ENCODE measurements at regions not wholly inside any gene's neighbourhood (a gene's known extent, or its start where the extent isn't known, plus 50 kb on each side); places are given as distances from the start of the nearest gene placed in this dataset.
A peak's percentile ranks its signal among the peaks of the same experiment; 100 is the strongest.

GRCh38 chr10:21172542-21172929 is 275.4 kb upstream of the NEBL start:
- peak overlapping the region; percentile 71 for H3K4me3 ChIP-seq (ENCODE audit: low read length)
- H3K27ac ChIP-seq (ENCODE audit: low read length): no peak overlapping the region
- 0 out of 2 replicates have a peak overlapping the region, but pooled peaks have one; percentile 7 for H3K9ac ChIP-seq (ENCODE audit: low read depth, low read length)
- peaks cover 47% of the 10 kb centered on the region for H3K27me3 ChIP-seq (ENCODE audit: insufficient read depth, low read length)
- H3K9me3 ChIP-seq (ENCODE audit: insufficient read depth, low read depth, low read length): no peaks in the 10 kb centered on the region
- peaks cover 18% of the 10 kb centered on the region; the same call in 1 of the 2 replicates for H3K4me1 ChIP-seq (ENCODE audit: insufficient read depth, low read length)
- no peaks in the 10 kb centered on the region for H3K36me3 ChIP-seq (ENCODE audit: insufficient read depth, low read depth, low read length)

- Histone ChIP-seq H3K36me3 (ENCODE audit: insufficient read depth, low read depth, low read length) (no peaks in the 10 kb centered on the region), H3K9ac (ENCODE audit: low read depth, low read length) (no peak overlapping the region), H3K4me3 (ENCODE audit: low read length) (0 out of 2 replicates have a peak overlapping the region, but pooled peaks have one; percentile 71), H3K9me3 (ENCODE audit: insufficient read depth, low read depth, low read length) (no peaks in the 10 kb centered on the region), H3K27ac (ENCODE audit: low read length) (no peak overlapping the region), H3K4me1 (ENCODE audit: insufficient read depth, low read length) (peaks cover 18% of the 10 kb centered on the region; the same call in 1 of the 2 replicates), H3K27me3 (ENCODE audit: insufficient read depth, low read length) (peaks cover 47% of the 10 kb centered on the region)
Measured at GRCh38 chr10:21171936-21172541, 274.9 kb upstream of the NEBL start.

GRCh38 chr10:21171197-21171935 is 274.3 kb upstream of the NEBL start:
- Histone ChIP-seq H3K36me3 (ENCODE audit: insufficient read depth, low read depth, low read length) (no peaks in the 10 kb centered on the region), H3K27me3 (ENCODE audit: insufficient read depth, low read length) (peaks cover 42% of the 10 kb centered on the region), H3K4me1 (ENCODE audit: insufficient read depth, low read length) (peaks cover 18% of the 10 kb centered on the region; the same call in 1 of the 2 replicates), H3K4me3 (ENCODE audit: low read length) (no peak overlapping the region), H3K27ac (ENCODE audit: low read length) (no peak overlapping the region), H3K9me3 (ENCODE audit: insufficient read depth, low read depth, low read length) (no peaks in the 10 kb centered on the region), H3K9ac (ENCODE audit: low read depth, low read length) (no peak overlapping the region)

GRCh38 chr10:21170216-21170615 is 273.1 kb upstream of the NEBL start:
- H3K27ac ChIP-seq (ENCODE audit: low read length): no peak overlapping the region
- no peak overlapping the region for H3K4me3 ChIP-seq (ENCODE audit: low read length)
- H3K27me3 ChIP-seq (ENCODE audit: insufficient read depth, low read length): peaks cover 30% of the 10 kb centered on the region
- H3K4me1 ChIP-seq (ENCODE audit: insufficient read depth, low read length): peaks cover 13% of the 10 kb centered on the region; the same call in 1 of the 2 replicates
- H3K36me3 ChIP-seq (ENCODE audit: insufficient read depth, low read depth, low read length): no peaks in the 10 kb centered on the region
- no peaks in the 10 kb centered on the region for H3K9me3 ChIP-seq (ENCODE audit: insufficient read depth, low read depth, low read length)
- H3K9ac ChIP-seq (ENCODE audit: low read depth, low read length): no peak overlapping the region

GRCh38 chr10:21169271-21169670 is 272.2 kb upstream of the NEBL start:
- Histone ChIP-seq H3K9ac (ENCODE audit: low read depth, low read length) (no peak overlapping the region), H3K36me3 (ENCODE audit: insufficient read depth, low read depth, low read length) (no peaks in the 10 kb centered on the region)

GRCh38 chr10:21167288-21168010 is 270.3 kb upstream of the NEBL start:
- H3K27me3 ChIP-seq (ENCODE audit: insufficient read depth, low read length): peaks cover 8% of the 10 kb centered on the region
- no peaks in the 10 kb centered on the region; the same call in 1 of the 2 replicates for H3K36me3 ChIP-seq (ENCODE audit: insufficient read depth, low read depth, low read length)
- peaks cover 3% of the 10 kb centered on the region; the same call in 1 of the 2 replicates for H3K9me3 ChIP-seq (ENCODE audit: insufficient read depth, low read depth, low read length)
- H3K4me1 ChIP-seq (ENCODE audit: insufficient read depth, low read length): peaks cover 8% of the 10 kb centered on the region; the same call in 1 of the 2 replicates
- no peak overlapping the region for H3K27ac ChIP-seq (ENCODE audit: low read length)
- no peak overlapping the region for H3K9ac ChIP-seq (ENCODE audit: low read depth, low read length)
- H3K4me3 ChIP-seq (ENCODE audit: low read length): no peak overlapping the region

More at GRCh38 chr10:21169271-21169670, 272.2 kb upstream of the NEBL start:
- Histone ChIP-seq H3K9me3 (ENCODE audit: insufficient read depth, low read depth, low read length) (no peaks in the 10 kb centered on the region), H3K4me3 (ENCODE audit: low read length) (no peak overlapping the region), H3K4me1 (ENCODE audit: insufficient read depth, low read length) (peaks cover 12% of the 10 kb centered on the region; the same call in 1 of the 2 replicates), H3K27ac (ENCODE audit: low read length) (no peak overlapping the region), H3K27me3 (ENCODE audit: insufficient read depth, low read length) (peaks cover 21% of the 10 kb centered on the region)

GRCh38 chr10:21166557-21167287 is 269.6 kb upstream of the NEBL start:
- Histone ChIP-seq H3K36me3 (ENCODE audit: insufficient read depth, low read depth, low read length) (no peaks in the 10 kb centered on the region; the same call in 1 of the 2 replicates), H3K27ac (ENCODE audit: low read length) (no peak overlapping the region), H3K4me1 (ENCODE audit: insufficient read depth, low read length) (peaks cover 2% of the 10 kb centered on the region; the same call in 1 of the 2 replicates), H3K9me3 (ENCODE audit: insufficient read depth, low read depth, low read length) (peaks cover 9% of the 10 kb centered on the region; the same call in 1 of the 2 replicates), H3K27me3 (ENCODE audit: insufficient read depth, low read length) (peaks cover under 1% of the 10 kb centered on the region; the same call in 1 of the 2 replicates), H3K9ac (ENCODE audit: low read depth, low read length) (no peak overlapping the region), H3K4me3 (ENCODE audit: low read length) (no peak overlapping the region)

GRCh38 chr10:21165489-21165888 is 268.4 kb upstream of the NEBL start:
- no peak overlapping the region for H3K9ac ChIP-seq (ENCODE audit: low read depth, low read length)
- H3K27ac ChIP-seq (ENCODE audit: low read length): no peak overlapping the region
- peaks cover 9% of the 10 kb centered on the region; the same call in 1 of the 2 replicates for H3K9me3 ChIP-seq (ENCODE audit: insufficient read depth, low read depth, low read length)
- no peaks in the 10 kb centered on the region; the same call in 1 of the 2 replicates for H3K36me3 ChIP-seq (ENCODE audit: insufficient read depth, low read depth, low read length)
- H3K4me1 ChIP-seq (ENCODE audit: insufficient read depth, low read length): peaks cover 4% of the 10 kb centered on the region; the same call in 1 of the 2 replicates
- H3K27me3 ChIP-seq (ENCODE audit: insufficient read depth, low read length): no peaks in the 10 kb centered on the region
- H3K4me3 ChIP-seq (ENCODE audit: low read length): no peak overlapping the region

GRCh38 chr10:21164687-21165086 is 267.6 kb upstream of the NEBL start:
- peaks cover 7% of the 10 kb centered on the region; the same call in 1 of the 2 replicates for H3K4me1 ChIP-seq (ENCODE audit: insufficient read depth, low read length)
- no peak overlapping the region for H3K9ac ChIP-seq (ENCODE audit: low read depth, low read length)
- no peak overlapping the region for H3K27ac ChIP-seq (ENCODE audit: low read length)
- no peaks in the 10 kb centered on the region; the same call in 1 of the 2 replicates for H3K36me3 ChIP-seq (ENCODE audit: insufficient read depth, low read depth, low read length)
- peaks cover 9% of the 10 kb centered on the region; the same call in 1 of the 2 replicates for H3K9me3 ChIP-seq (ENCODE audit: insufficient read depth, low read depth, low read length)
- no peaks in the 10 kb centered on the region for H3K27me3 ChIP-seq (ENCODE audit: insufficient read depth, low read length)
- no peak overlapping the region for H3K4me3 ChIP-seq (ENCODE audit: low read length)

GRCh38 chr10:21162948-21163347 is 265.8 kb upstream of the NEBL start:
- Histone ChIP-seq H3K4me1 (ENCODE audit: insufficient read depth, low read length) (peaks cover 14% of the 10 kb centered on the region), H3K4me3 (ENCODE audit: low read length) (no peak overlapping the region), H3K9ac (ENCODE audit: low read depth, low read length) (no peak overlapping the region), H3K9me3 (ENCODE audit: insufficient read depth, low read depth, low read length) (peaks cover 9% of the 10 kb centered on the region; the same call in 1 of the 2 replicates), H3K27me3 (ENCODE audit: insufficient read depth, low read length) (no peaks in the 10 kb centered on the region), H3K36me3 (ENCODE audit: insufficient read depth, low read depth, low read length) (no peaks in the 10 kb centered on the region; the same call in 1 of the 2 replicates), H3K27ac (ENCODE audit: low read length) (no peak overlapping the region)

GRCh38 chr10:21161647-21162046 is 264.5 kb upstream of the NEBL start:
- Histone ChIP-seq H3K4me3 (ENCODE audit: low read length) (no peak overlapping the region), H3K4me1 (ENCODE audit: insufficient read depth, low read length) (peaks cover 14% of the 10 kb centered on the region), H3K9ac (ENCODE audit: low read depth, low read length) (no peak overlapping the region), H3K9me3 (ENCODE audit: insufficient read depth, low read depth, low read length) (peaks cover 9% of the 10 kb centered on the region; the same call in 1 of the 2 replicates), H3K36me3 (ENCODE audit: insufficient read depth, low read depth, low read length) (no peaks in the 10 kb centered on the region; the same call in 1 of the 2 replicates), H3K27me3 (ENCODE audit: insufficient read depth, low read length) (no peaks in the 10 kb centered on the region), H3K27ac (ENCODE audit: low read length) (no peak overlapping the region)

All from iPS-20b (cell line).